K562 (cell line): ENCODE measurements at regions not wholly inside any gene's neighbourhood (a gene's known extent, or its start where the extent isn't known, plus 50 kb on each side); places are given as distances from the start of the nearest gene placed in this dataset.

ENCODE experiments used
- ATAC-seq: fragments of 200-7000 bp; cut with Tn5 transposase; 3 replicates; pipeline ENCODE4 v1.9.1; 2020; ENCODE audit warnings: moderate library complexity
- BruUV-seq: library from RNA; stranded (reverse); fragments of 400-500 nt; replicated peaks from 2 replicates; lab custom pipeline; 2021; lab: Mats Ljungman, UMichigan
- CTCF ChIA-PET: fragments of 300-600 bp; formaldehyde crosslinking; extraction: SDS; loops from one replicate; lab custom pipeline; 2021; ENCODE audit warnings: low intra/inter-chr PET ratio; lab: Yijun Ruan, JAX
- POLR2A ChIA-PET: fragments of 300-600, 350-650 bp; sonication (Branson Sonifier 250); formaldehyde crosslinking; extraction: SDS; loops from one replicate; lab custom pipeline; 2021; ENCODE audit warnings: antibody characterized with exemption, inconsistent platforms; lab: Yijun Ruan, JAX
- DNase-seq, 4 experiments: peaks; one replicate each; pipeline versions ENCODE4 v3.0.0 to v3.0.0-alpha.2; 2011 to 2018; ENCODE audit warnings: low spot score in 3 of 4, mixed read lengths in 3 of 4; ENCODE audit errors: extremely low read depth in 1 of 4
- FAIRE-seq: peaks from 2 replicates; lab custom pipeline; 2011; peaks lifted over from hg19 to GRCh38; lab: Jason Lieb, UNC
- H2AFZ ChIP-seq: 2 replicates; pipeline ENCODE4 v1.6.0; 2011; ENCODE audit warnings: low read depth, low read length, control low read depth, inconsistent platforms
- H3K27ac ChIP-seq: fragments of 200-600 bp; 3 replicates; pipeline ENCODE4 v1.8.0; 2011; ENCODE audit warnings: low read depth, mild to moderate bottlenecking, control low read depth, inconsistent platforms, low read length, moderate library complexity, mixed read lengths; ENCODE audit errors: extremely low read depth
- H3K27me3 ChIP-seq, 2 experiments: fragments of 300-600 bp in 1 of 2; 2 replicates in 1 of 2; 3 replicates in 1 of 2; pipeline versions ENCODE4 v1.6.0 to v1.8.0; 2011; ENCODE audit warnings: inconsistent platforms in 2 of 2, low read length in 2 of 2, mild to moderate bottlenecking in 1 of 2, mixed read lengths in 1 of 2, moderate library complexity in 1 of 2; ENCODE audit not compliant: control insufficient read depth in 2 of 2, insufficient read depth in 2 of 2
- H3K36me3 ChIP-seq: fragments of 300-600 bp; 3 replicates; pipeline ENCODE4 v1.8.0; 2011; ENCODE audit warnings: mild to moderate bottlenecking, low read length, inconsistent platforms; ENCODE audit not compliant: control insufficient read depth, insufficient read depth
- H3K4me1 ChIP-seq, 2 experiments: fragments of 200-600 bp in 1 of 2; replicated peaks in 1 of 2; 2 replicates in 1 of 2; 3 replicates in 1 of 2; pipeline versions ENCODE4 v1.5.1 to v1.8.0; 2011; ENCODE audit warnings: inconsistent platforms in 2 of 2, low read length in 2 of 2, mild to moderate bottlenecking in 1 of 2, mixed read lengths in 1 of 2, moderate library complexity in 1 of 2; ENCODE audit not compliant: control insufficient read depth in 2 of 2, insufficient read depth in 2 of 2
- H3K4me2 ChIP-seq: 2 replicates; pipeline ENCODE4 v1.6.1; 2011; ENCODE audit warnings: low read length, control low read depth, inconsistent platforms, mixed read lengths; ENCODE audit not compliant: insufficient read depth
- H3K4me3 ChIP-seq: fragments of 200-600 bp; sonication (generic), shearing (Covaris generic); 2 replicates; pipeline ENCODE4 v1.5.1; 2016; ENCODE audit warnings: control low read depth, inconsistent platforms
- H3K79me2 ChIP-seq: fragments of 200-600 bp; 3 replicates; pipeline ENCODE4 v1.8.0; 2011; ENCODE audit warnings: low read length, inconsistent platforms; ENCODE audit not compliant: control insufficient read depth, insufficient read depth
- H3K9ac ChIP-seq, 2 experiments: 2 replicates each; pipeline versions ENCODE4 v1.6.0 to v1.6.1; 2011; ENCODE audit warnings: low read depth in 2 of 2, low read length in 2 of 2, control low read depth in 1 of 2, inconsistent platforms in 1 of 2, mild to moderate bottlenecking in 1 of 2, mixed read lengths in 1 of 2; ENCODE audit not compliant: insufficient read depth in 1 of 2
- H3K9me1 ChIP-seq: one replicate; pipeline ENCODE4 v1.6.0; 2011; ENCODE audit warnings: inconsistent platforms, mild to moderate bottlenecking, low read length, moderate library complexity; ENCODE audit not compliant: control insufficient read depth, insufficient read depth
- H3K9me3 ChIP-seq: replicated peaks from 2 replicates; pipeline ENCODE4 v1.5.1; 2011; ENCODE audit warnings: low read depth, low read length, inconsistent platforms; ENCODE audit not compliant: control insufficient read depth, insufficient read depth
- H4K20me1 ChIP-seq: replicated peaks from 2 replicates; pipeline ENCODE4 v1.6.1; 2011; ENCODE audit warnings: low read length, inconsistent platforms, mixed read lengths; ENCODE audit not compliant: control insufficient read depth, insufficient read depth
- CAMTA2 ChIP-seq: fragments of 250-450 bp; sonication (Bioruptor Pico); conservative IDR thresholded peaks from 2 replicates; pipeline ENCODE4 v1.5.1; 2022
- DACH1 ChIP-seq: fragments of 450-650 bp; IDR thresholded peaks from 2 replicates; pipeline ENCODE4 v1.6.1; 2018; ENCODE audit not compliant: partially characterized antibody
- HLTF ChIP-seq: fragments of 450-650 bp; IDR thresholded peaks from 2 replicates; pipeline ENCODE4 v1.6.1; 2016
- ILK ChIP-seq: fragments of 450-650 bp; IDR thresholded peaks from 2 replicates; pipeline ENCODE4 v1.6.1; 2016; ENCODE audit warnings: missing genetic modification characterization, low read depth, mild to moderate bottlenecking, missing compliant biosample characterization, moderate library complexity, borderline replicate concordance
- RUNX1 ChIP-seq: sonication (generic); IDR thresholded peaks from 2 replicates; pipeline ENCODE4 v1.6.1; 2016; ENCODE audit warnings: antibody characterized with exemption, low read depth
- TBL1XR1 ChIP-seq, 2 experiments: IDR thresholded peaks; 2 replicates each; pipeline ENCODE4 v1.6.1; 2012; ENCODE audit warnings: improper control_type of control experiment in 2 of 2, low read length in 2 of 2, mild to moderate bottlenecking in 1 of 2
- WGBS: fragments of 100-300 bp; shearing (Covaris generic); methylation state at CpG from one replicate; pipeline ENCODE4 v1.1.6; 2016; ENCODE audit warnings: low coverage, mixed read lengths; ENCODE audit not compliant: insufficient coverage; ENCODE audit errors: missing lambda C conversion rate; 5-methylcytosine and 5-hydroxymethylcytosine counted together
- in situ Hi-C: fragments of 300-500 bp; cut with MboI; formaldehyde crosslinking; loops from 4 replicates; pipeline ENCODE4 v1.15.0; 2018; ENCODE audit warnings: inconsistent platforms, mixed read lengths
- intact Hi-C: fragments of 100-400 bp; cut with micrococcal nuclease; formaldehyde crosslinking; loops from 2 replicates; pipeline ENCODE4 v1.14.2; 2022
- TF ChIP-seq, protein P1 (sequence below): fragments of 250-450 bp; sonication (Bioruptor Pico); IDR thresholded peaks from 2 replicates; pipeline ENCODE4 v1.9.0; 2021; ENCODE audit warnings: mild to moderate bottlenecking
- TF ChIP-seq, protein P2 (sequence below): fragments of 250-450 bp; sonication (Bioruptor Pico); IDR thresholded peaks from 2 replicates; pipeline ENCODE4 v1.5.0; 2021
- TF ChIP-seq, protein P3 (sequence below): fragments of 200-800 bp; sonication (Bioruptor generic); IDR thresholded peaks from 2 replicates; pipeline ENCODE4 v1.6.1; 2017; ENCODE audit warnings: missing genetic modification characterization, missing compliant biosample characterization
- TF ChIP-seq, protein P4 (sequence below), 2 experiments: IDR thresholded peaks; 2 replicates each; pipeline ENCODE4 v1.6.1; 2011; ENCODE audit warnings: borderline replicate concordance in 1 of 2, control low read depth in 1 of 2, low read depth in 1 of 2, low read length in 1 of 2, mild to moderate bottlenecking in 1 of 2, mixed read lengths in 1 of 2, moderate library complexity in 1 of 2; ENCODE audit not compliant: insufficient read depth in 1 of 2, insufficient read length in 1 of 2, poor library complexity in 1 of 2, severe bottlenecking in 1 of 2; ENCODE audit errors: extremely low read depth in 1 of 2

DNA sequence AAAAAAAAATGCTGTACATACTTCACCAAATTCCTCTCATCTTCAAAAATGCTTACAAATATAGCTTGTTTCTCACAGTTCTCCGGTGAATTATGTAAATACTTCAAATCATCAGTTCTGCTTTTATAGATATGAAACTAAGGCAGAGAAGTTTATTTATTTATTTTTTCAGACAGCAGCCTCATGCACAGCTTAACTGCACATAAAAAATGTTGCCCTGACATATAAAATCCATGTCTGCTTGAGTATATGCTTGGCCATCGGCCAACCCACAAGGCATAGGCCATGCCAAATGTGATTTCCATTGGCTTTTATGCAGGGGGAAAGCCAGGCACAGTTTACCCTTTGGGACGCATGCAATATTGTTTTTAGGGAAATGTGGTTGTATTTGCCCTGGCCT lies 57.3 kb upstream of the PHACTR2 start:
- Histone ChIP-seq H2AFZ (no peak overlapping the region), H3K27ac (no peak overlapping the region), H3K9me3 (no peaks in the 10 kb centered on the region), H3K36me3 (no peaks in the 10 kb centered on the region), H3K4me2 (no peak overlapping the region), H3K9me1 (no peaks in the 10 kb centered on the region), H3K4me3 (no peak overlapping the region), H3K4me1 (no peaks in the 10 kb centered on the region), H3K79me2 (no peaks in the 10 kb centered on the region), H3K27me3 (no peaks in the 10 kb centered on the region), H3K9ac (no peak overlapping the region), H4K20me1 (no peaks in the 10 kb centered on the region)
- DNase-seq (no peak), ATAC-seq (no peak), FAIRE-seq (no peak)
- no TSS peak for BruUV-seq
- ChIA-PET POLR2A (interaction anchor here (0.6 to 0.9 kb wide), 2 partner anchors 12 to 170 kb away, joined by 3 read pairs; partner anchors contain the start of genes ADAT2 and PEX3), CTCF (interaction anchor here (0.7 kb wide), 2 partner anchors 19 to 35 kb away, joined by 4 to 7 read pairs; no protein-coding TSS in a partner anchor)
- intact Hi-C loops (loop anchor here (5.0 kb wide), 1 partner anchor 108 kb away; the partner anchor contains the start of gene FUCA2), in situ Hi-C loops (no loop called here)
- WGBS: 35% methylated on average over 3 of the region's 3 CpGs
- TF ChIP-seq HLTF (no peak), ILK (tag) (no peak), CAMTA2 (no peak), TBL1XR1 (IDR thresholded peaks at IDR 0.05; ENCODE audit: low read length in 2 of 2) (no peak), DACH1 (no peak), RUNX1 (no peak)
- TF ChIP-seq, protein P1, sequence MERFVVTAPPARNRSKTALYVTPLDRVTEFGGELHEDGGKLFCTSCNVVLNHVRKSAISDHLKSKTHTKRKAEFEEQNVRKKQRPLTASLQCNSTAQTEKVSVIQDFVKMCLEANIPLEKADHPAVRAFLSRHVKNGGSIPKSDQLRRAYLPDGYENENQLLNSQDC (CRISPR knock-in tag): no peak
- TF ChIP-seq, protein P2, sequence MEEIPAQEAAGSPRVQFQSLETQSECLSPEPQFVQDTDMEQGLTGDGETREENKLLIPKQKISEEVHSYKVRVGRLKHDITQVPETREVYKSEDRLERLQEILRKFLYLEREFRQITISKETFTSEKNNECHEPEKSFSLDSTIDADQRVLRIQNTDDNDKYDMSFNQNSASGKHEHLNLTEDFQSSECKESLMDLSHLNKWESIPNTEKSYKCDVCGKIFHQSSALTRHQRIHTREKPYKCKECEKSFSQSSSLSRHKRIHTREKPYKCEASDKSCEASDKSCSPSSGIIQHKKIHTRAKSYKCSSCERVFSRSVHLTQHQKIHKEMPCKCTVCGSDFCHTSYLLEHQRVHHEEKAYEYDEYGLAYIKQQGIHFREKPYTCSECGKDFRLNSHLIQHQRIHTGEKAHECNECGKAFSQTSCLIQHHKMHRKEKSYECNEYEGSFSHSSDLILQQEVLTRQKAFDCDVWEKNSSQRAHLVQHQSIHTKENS (CRISPR knock-in tag): no peak
- TF ChIP-seq, protein P3, sequence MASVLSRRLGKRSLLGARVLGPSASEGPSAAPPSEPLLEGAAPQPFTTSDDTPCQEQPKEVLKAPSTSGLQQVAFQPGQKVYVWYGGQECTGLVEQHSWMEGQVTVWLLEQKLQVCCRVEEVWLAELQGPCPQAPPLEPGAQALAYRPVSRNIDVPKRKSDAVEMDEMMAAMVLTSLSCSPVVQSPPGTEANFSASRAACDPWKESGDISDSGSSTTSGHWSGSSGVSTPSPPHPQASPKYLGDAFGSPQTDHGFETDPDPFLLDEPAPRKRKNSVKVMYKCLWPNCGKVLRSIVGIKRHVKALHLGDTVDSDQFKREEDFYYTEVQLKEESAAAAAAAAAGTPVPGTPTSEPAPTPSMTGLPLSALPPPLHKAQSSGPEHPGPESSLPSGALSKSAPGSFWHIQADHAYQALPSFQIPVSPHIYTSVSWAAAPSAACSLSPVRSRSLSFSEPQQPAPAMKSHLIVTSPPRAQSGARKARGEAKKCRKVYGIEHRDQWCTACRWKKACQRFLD: no peak
- TF ChIP-seq, protein P4, sequence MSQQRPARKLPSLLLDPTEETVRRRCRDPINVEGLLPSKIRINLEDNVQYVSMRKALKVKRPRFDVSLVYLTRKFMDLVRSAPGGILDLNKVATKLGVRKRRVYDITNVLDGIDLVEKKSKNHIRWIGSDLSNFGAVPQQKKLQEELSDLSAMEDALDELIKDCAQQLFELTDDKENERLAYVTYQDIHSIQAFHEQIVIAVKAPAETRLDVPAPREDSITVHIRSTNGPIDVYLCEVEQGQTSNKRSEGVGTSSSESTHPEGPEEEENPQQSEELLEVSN (IDR thresholded peaks at IDR 0.05; ENCODE audit: borderline replicate concordance in 1 of 2, extremely low read depth in 1 of 2, insufficient read depth in 1 of 2, insufficient read length in 1 of 2, low read depth in 1 of 2, low read length in 1 of 2, poor library complexity in 1 of 2, severe bottlenecking in 1 of 2): no peak
